ENCODE measurements at regions not wholly inside any gene's neighbourhood (a gene's known extent, or its start where the extent isn't known, plus 50 kb on each side); places are given as distances from the start of the nearest gene placed in this dataset.
A peak's percentile ranks its signal among the peaks of the same experiment; 100 is the strongest.

DNA sequence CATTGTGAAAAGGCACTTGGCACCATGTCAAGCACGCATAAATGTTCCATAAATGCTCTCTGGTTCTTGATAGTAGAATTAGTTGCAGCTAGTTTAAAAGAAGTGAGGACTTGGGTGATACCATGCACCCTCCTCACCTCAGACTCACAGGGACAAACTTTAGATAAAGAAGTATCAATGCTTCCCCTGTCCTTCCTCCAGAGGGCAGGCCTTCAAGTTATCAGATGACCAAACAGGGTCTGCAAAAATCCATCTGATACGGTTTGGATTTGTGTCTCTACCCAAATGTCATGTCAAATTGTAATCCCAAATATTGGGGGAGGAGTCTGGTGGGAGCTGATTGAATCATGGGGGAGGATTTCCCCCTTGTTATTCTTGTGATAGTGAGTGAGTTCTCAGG lies 54.1 kb downstream of the C1QL2 start:
- no peak for DNase-seq

DNA sequence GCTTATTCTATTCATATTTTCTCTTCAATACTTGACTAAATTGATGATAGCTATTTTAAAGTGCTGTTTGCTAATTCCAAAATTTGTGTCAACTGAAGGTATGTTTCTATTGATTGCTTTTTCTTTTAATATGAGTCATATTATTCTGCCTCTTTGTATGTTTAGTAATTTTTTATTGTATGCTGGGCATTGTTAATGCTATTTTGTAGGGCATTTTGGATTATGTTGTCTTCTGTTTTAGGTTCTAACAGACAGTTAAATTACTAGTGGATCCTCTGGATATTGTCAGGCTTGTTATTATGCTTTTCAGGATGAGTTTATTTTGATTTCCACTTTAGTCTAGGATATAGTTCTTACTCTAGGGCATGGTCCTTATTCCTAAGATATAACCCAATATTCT lies 55.6 kb downstream of the C1QL2 start:
- no peak for DNase-seq

DNA sequence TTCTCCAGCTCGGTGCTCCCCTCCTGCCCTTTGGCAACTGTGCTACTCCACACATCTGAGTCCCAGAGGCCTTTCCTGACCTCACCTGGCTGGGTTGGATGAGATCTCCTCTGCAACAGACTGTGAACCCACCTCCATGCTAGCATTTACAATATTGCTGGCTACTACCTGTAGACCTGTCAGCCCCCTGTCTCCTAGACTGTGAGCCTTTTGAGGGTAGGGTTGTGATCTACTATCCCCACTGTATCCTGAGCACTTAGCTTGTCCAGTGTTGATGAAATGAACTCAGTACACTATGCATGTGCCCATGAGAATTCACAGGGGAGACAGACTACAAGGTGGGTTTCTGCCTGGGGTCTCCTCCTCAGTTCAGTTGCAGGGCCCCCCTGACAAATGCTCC lies 70.1 kb downstream of the C1QL2 start:
- no peak for DNase-seq

DNA sequence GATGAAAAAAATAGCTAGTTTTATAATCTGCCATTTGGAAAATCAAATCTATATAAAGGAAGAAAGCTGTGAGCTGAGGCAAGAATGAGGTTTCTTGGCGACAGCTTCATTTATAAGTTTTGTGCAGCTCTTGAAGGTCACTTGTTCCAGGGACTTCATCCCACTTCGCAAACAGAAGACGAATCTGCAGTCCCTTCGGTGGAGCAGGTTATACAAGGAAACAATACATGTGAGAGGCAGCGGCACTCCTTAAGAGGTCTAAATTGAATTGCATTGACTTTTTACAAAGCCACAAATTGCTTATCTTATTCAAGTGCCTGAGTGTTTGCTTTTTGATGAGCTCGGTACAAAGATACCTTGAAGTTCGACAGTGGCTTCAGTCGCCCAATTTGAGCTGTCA lies 72.2 kb downstream of the C1QL2 start:
- no peak for DNase-seq

DNA sequence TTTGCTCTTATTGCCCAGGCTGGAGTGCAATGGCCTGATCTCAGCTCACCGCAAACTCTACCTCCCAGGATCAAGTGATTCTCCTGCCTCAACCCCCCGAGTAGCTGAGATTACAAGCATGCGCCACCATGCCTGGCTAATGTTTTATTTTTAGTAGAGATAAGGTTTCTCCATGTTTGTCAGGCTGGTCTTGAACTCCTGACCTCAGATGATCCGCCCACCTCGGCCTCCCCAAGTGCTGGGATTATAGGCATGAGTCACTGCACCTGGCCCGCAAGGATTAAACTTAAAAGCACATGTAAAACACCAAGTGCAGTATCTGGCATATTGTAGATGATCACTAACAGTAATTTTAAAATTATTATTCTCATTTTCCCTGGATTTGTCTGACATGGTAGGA lies 72.9 kb downstream of the C1QL2 start:
- no peak for DNase-seq

DNA sequence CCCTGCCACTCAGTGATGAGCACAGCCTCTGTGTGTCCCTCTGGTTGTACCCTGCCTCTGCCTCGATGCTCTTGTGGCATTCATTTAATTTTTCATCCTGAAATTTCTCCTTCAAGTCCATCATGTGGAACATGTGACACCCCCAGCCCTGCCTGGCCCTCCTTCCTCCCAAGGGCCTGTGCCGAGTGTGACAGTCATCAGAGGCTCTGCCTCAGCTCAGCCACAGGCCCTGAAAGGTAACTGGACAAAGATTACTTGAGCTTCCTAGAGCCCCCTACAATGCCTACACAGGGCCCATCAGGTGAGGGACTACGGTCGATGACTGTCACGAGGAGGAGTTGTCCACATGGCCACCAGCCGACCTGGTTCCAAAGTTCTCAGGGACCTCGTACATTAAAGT lies 75.1 kb downstream of the C1QL2 start:
- no peak for DNase-seq

DNA sequence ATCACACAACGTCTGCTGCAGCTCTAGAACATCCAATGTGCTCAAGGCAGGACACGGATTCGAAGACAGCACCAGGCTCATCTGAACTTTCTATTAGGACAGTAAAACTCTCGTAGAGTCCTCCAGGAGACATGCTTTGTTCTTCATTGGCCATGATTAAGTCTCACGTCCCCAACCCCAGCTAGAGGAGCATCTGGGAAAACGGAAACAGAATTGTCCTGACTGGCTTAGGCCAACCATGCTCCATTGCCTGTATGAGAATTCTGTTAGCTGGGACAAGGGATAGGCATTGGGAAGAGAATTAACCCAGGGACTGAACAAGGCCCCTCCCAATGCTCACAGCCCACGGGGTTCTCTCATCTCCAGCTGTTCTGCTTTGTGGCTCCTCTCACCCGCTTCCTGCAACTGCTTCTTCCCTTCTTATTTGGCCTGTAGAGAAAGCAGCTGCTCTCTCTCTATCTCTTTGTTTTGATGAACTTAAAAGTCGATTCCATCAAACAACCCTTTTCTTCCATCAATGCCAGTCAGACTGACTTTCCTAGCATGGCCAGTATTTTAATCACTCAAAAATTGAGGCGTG lies 75.6 kb downstream of the C1QL2 start:
- DNase-seq = no peak

DNA sequence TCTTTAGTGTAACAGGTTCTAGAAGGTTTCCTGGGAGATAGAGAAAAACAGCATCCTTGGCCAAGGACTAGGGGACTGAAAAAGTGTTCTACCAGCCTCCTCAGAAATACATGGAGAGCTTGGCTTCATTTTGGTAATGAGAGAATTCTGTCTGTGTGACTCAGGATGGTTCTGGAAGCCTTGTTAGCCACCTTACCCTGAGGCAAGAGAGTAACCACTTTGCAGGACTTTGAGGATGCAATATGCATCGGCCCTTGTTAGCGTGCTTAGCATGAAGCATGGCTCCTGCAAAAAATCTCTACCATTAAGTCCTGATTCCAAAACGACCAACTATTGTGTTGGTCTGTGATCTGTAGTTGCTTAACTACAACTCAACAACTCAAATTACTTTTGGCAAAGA lies 79.8 kb downstream of the C1QL2 start:
- DNase-seq = no peak

DNA sequence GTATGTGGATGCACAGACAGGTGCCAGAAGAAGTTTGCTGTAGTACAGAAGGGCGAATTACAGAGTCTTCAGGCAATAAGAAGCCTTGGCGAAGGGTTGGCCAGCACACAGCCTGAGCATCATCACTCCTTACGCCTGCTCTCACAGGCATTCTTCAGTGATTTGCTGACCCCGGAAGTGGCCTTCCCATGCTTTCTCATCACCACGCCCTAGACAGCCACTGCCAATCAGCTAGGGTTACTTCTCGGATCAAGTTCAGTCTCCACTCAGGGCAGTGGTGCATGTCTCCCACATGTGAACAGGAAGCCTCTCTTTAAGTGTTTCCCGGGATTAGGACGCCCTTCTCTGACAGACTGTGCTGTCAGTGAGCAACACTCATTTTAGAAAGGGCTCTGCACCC lies 81.8 kb downstream of the C1QL2 start:
- DNase-seq = no peak

DNA sequence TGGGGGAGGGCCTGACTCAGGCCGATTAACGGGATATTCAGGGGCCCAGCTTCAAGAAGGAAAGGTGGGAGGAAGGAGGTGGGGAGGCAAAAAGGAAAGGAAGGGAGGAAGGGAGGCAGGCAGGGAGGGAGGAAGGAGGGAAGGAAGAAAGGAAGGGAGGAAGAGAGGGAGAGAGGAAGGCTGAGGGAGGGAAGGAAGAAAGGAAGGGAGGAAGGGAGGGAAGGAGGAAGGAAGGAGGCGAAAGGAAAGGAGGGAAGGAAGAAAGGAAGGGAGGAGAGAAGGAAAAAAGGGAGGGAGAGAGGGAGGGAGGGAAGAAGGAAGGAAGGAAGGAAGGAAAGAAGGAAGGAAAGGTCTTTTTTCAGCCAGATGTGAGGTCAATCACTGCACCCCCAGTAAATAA lies 85.3 kb downstream of the C1QL2 start:
- DNase-seq = no peak

DNA sequence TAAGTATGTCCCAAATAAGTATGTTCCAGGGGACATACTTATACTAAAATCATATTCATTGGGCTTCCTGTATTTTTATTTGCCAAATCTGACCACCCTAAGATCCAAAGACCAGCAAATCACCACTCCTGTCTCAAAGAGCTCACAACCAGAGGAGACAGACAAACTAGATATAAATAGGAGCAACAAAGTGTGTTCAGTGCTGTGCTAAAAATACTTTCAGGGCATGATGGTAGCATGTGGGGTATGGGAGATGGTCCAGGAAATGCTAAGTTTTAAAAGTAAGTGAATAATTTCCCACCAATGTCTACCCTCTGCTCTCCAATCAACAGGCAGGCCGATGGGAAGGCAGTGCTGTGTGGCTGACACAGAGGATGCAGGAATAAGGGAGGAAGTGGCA lies 87.1 kb downstream of the C1QL2 start:
- DNase-seq = no peak

DNA sequence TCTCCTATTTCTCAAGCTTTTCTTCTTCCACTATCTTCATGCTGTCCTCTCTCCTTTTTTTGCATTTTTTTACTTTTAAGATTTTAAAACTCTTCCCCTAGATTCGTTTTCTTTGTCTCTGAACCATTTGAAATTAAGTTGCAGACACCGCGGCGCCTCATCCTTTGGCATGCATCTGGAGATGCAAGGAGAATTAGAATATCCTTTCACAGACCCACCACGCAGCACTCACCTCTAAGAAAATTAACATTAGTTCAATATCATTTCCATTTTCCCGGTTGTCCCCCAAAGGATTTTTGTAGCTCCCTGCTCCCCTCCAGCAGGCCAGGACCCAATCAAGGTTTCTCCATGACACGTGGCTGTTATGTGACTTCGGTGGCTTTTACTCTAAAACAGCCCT lies 88.8 kb downstream of the C1QL2 start:
- DNase-seq = no peak

DNA sequence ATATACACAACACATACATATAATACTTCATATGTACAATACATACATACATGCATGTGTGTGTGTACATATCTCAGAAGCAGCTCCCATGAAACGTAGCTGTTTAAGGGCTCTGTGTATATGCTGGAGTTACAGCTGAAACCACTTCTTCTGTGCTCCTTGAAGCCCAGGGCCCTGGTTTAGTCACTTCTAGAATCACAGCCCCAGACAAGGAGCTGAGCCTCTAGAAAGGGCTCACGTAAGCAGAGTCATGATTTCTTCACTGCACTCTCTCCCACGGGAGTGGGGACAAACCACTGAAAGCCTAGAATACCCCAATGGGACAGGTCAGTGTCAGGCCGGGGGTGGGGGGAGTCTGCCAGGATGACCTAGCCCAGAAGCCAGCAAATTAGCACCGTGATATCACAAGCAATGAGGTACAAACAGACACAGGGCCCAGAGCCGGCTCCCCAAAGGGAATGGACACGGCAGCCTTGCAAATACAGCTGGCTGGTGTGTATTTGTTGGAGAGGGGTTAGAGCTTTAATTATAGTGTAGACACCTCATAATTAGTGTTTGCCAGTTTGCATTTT lies 90.3 kb downstream of the C1QL2 start:
- no peak for DNase-seq

DNA sequence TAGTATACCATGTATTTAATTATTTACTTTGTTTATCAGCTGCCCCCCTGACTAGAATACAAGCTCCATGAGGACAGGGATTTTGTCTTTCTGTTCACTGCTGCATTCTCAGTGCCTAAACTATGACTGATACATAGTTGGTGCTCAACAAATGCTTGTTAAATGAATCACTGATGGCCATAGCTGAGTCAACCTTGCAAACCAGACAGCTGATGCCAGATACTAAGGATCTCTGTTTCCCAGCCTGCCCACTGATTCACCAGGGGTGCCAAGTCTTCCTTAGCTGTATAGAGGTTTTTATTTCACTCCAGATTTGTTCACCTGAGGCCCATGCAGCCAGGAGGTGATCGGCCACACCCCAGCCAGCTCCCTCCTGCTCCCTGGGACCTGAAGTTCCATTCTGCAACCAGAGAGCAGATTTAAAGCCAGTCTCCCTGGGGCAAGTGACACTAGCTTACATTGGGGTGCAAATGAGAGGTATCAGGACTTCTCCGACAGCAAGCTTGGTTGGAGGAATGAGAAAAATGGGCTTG lies 92.2 kb downstream of the C1QL2 start:
- no peak for DNase-seq

DNA sequence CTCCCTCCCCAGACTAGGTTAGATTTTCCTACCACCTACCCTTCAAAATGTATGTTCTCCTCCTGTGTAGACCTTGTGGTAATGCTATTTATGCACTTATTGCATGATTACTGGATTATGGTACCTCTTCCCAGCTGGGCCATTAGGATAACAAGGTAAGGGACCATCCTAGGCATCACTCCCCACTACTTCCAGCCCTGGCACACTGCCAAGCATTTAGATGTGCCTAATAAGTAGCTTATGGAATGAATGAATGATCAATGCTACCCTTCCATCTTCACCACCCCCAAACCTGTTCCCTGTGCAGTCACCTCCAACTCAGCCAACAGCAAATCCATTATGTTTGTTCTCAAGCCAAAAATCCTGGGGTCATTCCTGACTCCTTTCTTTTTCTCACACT lies 93.4 kb downstream of the C1QL2 start:
- no peak for DNase-seq

DNA sequence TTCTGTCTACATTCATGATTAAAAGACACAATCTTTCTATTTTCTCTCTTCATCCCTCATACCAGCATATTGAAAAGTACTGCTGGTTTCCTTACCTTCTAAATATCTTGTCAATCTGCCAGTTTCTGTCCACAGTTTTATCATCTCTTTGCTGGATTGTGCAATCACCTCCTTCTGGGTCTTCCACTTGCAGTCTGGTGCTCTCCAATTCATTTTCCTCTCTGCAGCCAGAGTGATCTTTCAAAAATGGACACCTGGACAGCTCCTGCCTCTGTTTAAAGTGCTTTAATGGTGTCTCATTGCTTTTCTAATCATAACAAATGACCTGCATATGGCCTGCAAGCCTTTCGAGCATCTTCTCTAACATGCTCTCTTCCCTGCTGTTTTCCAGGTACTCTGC lies 94.0 kb downstream of the C1QL2 start:
- DNase-seq = no peak

DNA sequence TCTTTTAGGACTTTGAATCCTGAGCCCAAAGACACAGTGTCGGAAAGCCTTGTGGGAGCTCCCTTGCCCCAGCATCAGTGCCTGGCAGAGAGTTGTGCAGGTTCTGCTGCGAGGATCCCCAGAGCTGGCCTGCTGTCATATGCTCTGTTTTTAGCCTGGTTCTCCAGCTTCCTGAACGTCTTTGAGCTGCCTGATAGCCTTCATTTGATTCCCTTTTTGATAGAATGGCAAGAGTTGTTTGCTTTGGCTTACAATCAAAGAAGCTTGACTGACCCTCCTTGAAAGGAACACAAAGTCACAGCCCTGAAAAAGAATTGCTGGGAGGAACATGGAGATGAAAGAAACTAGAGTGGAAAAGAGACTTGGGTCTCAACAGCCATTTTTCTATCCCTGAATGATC lies 95.4 kb downstream of the C1QL2 start:
- no peak for DNase-seq

DNA sequence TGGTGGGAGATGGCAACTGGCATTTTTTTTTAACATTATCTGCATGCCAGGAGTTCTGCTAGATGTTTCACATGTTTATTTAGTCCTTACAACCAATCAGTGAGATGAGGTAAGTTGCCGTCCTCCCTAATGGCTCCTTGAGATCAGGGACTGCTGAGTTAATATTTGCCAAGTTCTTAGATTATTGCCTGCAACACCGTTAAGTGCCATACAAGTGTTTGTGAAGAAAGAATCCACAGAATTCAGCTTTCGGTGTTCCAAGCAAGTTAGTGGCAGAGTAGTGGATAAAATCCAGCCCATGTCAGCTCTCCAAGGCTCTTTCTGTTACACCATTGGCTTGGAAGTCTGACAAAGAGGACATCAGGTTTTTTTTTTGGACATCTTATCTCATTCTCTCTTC lies 95.9 kb downstream of the C1QL2 start:
- no peak for DNase-seq

DNA sequence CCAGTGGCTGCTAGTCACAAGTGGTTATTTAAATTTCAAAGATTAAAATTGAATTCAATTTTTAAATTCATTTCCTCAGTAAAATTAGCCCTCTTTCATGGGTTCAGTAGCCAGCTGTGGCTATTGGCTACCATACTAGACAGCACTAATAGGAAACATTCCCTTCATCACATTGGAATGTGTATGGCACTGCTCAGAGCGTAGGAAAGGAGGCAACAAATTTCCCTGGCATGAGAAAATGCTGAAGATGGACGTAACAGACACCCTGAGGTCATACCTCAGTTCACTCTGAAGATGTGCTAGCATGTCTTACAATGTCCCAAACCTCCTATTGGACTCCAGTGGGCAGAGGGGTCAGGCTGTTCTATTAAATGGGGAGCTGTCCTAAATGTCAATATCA lies 96.4 kb downstream of the C1QL2 start:
- DNase-seq = no peak

DNA sequence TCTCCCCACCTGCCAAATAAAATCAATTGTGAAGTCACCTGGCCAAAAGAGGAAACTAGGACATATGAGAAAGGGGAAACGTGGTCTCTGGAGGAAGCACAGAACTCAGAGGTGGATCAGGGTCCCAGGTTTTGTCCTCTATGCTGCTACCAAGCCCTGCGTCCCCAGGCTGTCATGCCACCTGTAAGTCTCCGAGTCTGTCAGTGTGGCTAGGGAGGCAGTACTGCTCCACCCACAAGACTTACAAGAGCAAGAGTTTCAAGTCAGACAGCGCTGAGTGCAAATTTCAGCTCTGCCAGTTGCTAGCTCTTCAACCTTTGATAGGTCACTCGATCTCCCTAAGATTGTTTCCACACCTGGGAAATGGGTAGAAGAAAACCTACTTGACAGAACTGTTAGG lies 98.6 kb downstream of the C1QL2 start:
- no peak for DNase-seq

DNA sequence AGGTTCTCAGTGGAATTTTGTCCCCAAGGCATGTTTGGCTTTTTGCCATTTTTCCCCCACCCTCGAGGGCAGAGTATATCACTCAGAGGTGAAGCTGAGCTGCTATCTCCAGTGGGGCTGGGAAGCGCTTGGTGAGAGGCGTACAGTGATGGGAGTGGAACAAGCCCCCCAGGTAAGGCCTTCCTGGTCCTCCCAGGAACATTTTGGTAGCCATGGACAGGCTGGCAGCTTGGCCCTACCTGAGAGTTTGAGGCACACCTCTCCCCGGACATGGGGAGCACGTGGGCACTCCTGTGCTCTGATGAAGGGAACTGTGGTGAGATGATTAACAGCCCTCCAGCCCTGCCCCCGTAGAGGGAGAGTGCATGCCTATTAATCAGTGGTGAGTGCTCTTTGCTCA lies 99.3 kb downstream of the C1QL2 start:
- DNase-seq = no peak

DNA sequence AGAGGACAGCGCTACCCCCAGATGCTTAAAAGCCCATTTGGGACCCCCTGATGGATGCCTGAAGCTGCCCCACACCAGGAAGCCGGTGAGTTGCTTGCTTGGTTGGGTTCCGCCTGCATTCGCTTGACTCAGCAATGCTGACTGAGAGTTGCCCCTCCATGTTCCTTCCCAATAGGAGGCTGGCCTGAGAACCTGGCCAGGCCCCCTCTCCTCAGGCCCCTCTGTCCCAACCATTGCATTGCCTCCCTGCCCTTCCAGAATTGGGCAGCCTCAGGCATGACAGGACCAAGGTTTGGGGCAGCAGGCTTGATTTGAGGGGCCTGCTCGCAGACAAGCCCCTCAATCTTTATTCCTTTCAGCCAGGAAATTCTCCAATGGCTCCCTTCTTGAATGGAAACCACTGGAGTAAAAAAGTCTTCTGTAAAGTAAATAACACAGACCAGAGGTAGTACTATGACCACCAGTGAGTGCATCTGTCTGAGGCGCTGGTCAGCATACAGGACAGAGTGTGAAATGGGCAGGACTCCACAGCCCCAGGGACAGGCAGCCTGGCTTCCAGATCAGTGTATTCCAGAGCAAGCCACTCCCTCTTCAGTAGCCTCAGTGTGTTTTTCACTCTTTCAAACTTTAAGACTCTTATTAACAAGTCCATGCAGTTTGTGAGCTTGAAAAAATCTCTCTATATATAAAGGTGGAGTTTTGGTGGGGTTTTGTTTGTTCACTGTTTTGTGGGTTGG lies 104.7 kb downstream of the C1QL2 start:
- no peak for DNase-seq

DNA sequence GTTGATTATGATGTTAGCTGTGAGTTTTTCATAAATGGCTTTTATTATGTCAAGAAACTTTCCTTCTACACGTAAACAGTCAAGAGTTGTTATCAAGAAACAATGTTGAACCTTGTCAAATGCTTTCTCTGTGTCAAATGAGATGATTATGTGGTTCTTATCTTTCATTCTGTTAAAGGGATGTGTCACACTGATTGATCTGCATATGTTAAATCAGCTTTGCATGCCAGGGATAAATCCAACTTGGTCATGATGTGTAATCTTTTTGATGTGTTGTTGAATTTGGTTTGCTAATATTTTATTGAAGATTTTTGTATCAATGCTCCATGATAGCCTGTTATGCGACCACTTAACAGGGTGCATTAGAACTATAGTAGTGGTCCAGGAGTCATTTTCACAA lies 107.3 kb downstream of the C1QL2 start:
- DNase-seq = no peak

DNA sequence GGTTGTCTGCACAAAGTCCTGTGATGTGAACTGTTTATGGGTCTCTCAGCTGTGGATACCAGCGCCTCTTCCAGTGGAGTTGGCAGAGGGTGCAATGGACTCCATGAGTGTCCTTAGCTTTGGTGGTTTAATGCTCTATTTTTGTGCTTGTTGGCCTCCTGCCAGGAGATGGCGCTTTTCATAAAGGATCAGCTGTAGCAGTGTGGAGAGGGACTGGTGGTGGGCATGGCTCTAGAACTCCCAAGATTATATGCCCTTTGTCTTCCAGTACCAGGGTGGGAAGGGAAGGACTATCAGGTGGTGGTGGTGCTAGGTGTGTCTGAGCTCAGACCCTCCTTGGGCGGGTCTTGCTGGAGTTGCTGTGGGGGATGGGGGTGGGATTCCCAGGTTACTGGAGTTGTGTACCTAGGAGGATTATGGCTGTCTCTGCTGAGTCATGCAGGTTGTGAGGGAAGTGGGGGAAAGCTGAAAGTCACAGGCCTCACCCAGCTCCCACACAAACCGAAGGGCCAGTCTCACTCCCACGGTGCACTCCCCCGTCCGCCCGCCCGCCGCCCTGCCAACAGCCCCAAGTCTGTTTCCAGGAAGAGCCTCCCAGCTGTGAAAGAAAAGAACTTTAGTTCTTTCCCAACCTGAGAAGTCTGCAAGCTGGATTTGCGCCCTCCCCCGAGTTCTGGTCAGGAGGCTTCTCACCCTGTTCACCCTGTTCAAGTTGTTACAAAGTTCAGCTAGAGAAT lies 108.1 kb downstream of the MARCO start:
- DNase-seq = peak; percentile 6

All from activated CD4-positive, alpha-beta T cell treated with anti-CD3 and anti-CD28 coated beads, Interleukin-2, Interleukin-6, amounts not matched to agents 100 ng/mL and 50 ng/mL, durations not matched to agents 16 hours and 8 hours (primary cell).